H9 (cell line): ENCODE measurements at regions not wholly inside any gene's neighbourhood (a gene's known extent, or its start where the extent isn't known, plus 50 kb on each side); places are given as distances from the start of the nearest gene placed in this dataset.

Source experiments
- DNase-seq: peaks from one replicate; pipeline ENCODE4 v3.0.0-alpha.2; 2017
- H2AFZ ChIP-seq: one replicate; pipeline ENCODE4 v1.6.1; 2013; ENCODE audit warnings: mild to moderate bottlenecking, low read length, control low read depth, moderate library complexity
- H2AK5ac ChIP-seq: 2 replicates; pipeline ENCODE4 v1.6.1; 2013; ENCODE audit warnings: low read length, control low read depth, mixed read lengths; ENCODE audit not compliant: insufficient read length
- H2BK120ac ChIP-seq: one replicate; pipeline ENCODE4 v1.6.1; 2013; ENCODE audit warnings: low read depth, mild to moderate bottlenecking, low read length, control low read depth, inconsistent platforms; ENCODE audit not compliant: poor library complexity, severe bottlenecking
- H2BK12ac ChIP-seq: 2 replicates; pipeline ENCODE4 v1.6.1; 2013; ENCODE audit warnings: low read length, control low read depth, mixed read lengths, low read depth; ENCODE audit not compliant: insufficient read length
- H2BK15ac ChIP-seq: 2 replicates; pipeline ENCODE4 v1.6.1; 2013; ENCODE audit warnings: low read depth, low read length, control low read depth
- H2BK20ac ChIP-seq: one replicate; pipeline ENCODE4 v1.6.1; 2013; ENCODE audit warnings: low read depth, mild to moderate bottlenecking, low read length, control low read depth, inconsistent platforms; ENCODE audit not compliant: poor library complexity, severe bottlenecking
- H2BK5ac ChIP-seq: 2 replicates; pipeline ENCODE4 v1.6.1; 2013; ENCODE audit warnings: low read length, control low read depth, mixed read lengths; ENCODE audit not compliant: insufficient read length
- H3K14ac ChIP-seq: 2 replicates; pipeline ENCODE4 v1.6.1; 2013; ENCODE audit warnings: low read length, control low read depth; ENCODE audit not compliant: insufficient read depth
- H3K18ac ChIP-seq: 2 replicates; pipeline ENCODE4 v1.6.1; 2013; ENCODE audit warnings: low read depth, mild to moderate bottlenecking, mixed read lengths, low read length, control low read depth; ENCODE audit not compliant: insufficient read length
- H3K23ac ChIP-seq: 2 replicates; pipeline ENCODE4 v1.6.1; 2013; ENCODE audit warnings: low read length, control low read depth, mixed read lengths, low read depth; ENCODE audit not compliant: insufficient read length
- H3K23me2 ChIP-seq: 2 replicates; pipeline ENCODE4 v1.6.1; 2013; ENCODE audit warnings: low read depth, mild to moderate bottlenecking, mixed read lengths, low read length, control low read depth; ENCODE audit not compliant: insufficient read length, poor library complexity, severe bottlenecking
- H3K27ac ChIP-seq: 2 replicates; pipeline ENCODE4 v1.5.1; 2013; ENCODE audit warnings: low read length, control low read depth, mixed read lengths, low read depth; ENCODE audit not compliant: insufficient read length
- H3K27me3 ChIP-seq: 2 replicates; pipeline ENCODE4 v1.6.1; 2013; ENCODE audit warnings: low read length, control low read depth, inconsistent platforms; ENCODE audit not compliant: insufficient read depth
- H3K4ac ChIP-seq: 2 replicates; pipeline ENCODE4 v1.6.1; 2013; ENCODE audit warnings: low read depth, mild to moderate bottlenecking, control low read depth, inconsistent platforms, low read length, moderate library complexity
- H3K4me1 ChIP-seq: 2 replicates; pipeline ENCODE4 v1.6.1; 2013; ENCODE audit warnings: low read length, control low read depth, inconsistent platforms; ENCODE audit not compliant: insufficient read depth
- H3K4me2 ChIP-seq: 2 replicates; pipeline ENCODE4 v1.6.1; 2013; ENCODE audit warnings: low read length, control low read depth, mixed read lengths; ENCODE audit not compliant: insufficient read length, insufficient read depth
- H3K56ac ChIP-seq: 2 replicates; pipeline ENCODE4 v1.6.1; 2013; ENCODE audit warnings: low read depth, mild to moderate bottlenecking, mixed read lengths, low read length, control low read depth; ENCODE audit not compliant: insufficient read length
- H3K79me1 ChIP-seq: 2 replicates; pipeline ENCODE4 v1.6.1; 2013; ENCODE audit warnings: low read depth, mild to moderate bottlenecking, moderate library complexity, low read length, control low read depth, inconsistent platforms; ENCODE audit not compliant: insufficient read depth, poor library complexity, severe bottlenecking
- H3K79me2 ChIP-seq: 2 replicates; pipeline ENCODE4 v1.6.1; 2013; ENCODE audit warnings: low read length, control low read depth, inconsistent platforms; ENCODE audit not compliant: insufficient read depth
- H3K9ac ChIP-seq: 2 replicates; pipeline ENCODE4 v1.6.1; 2013; ENCODE audit warnings: low read length, control low read depth, mixed read lengths; ENCODE audit not compliant: insufficient read length; ENCODE audit errors: extremely low read depth
- H3K9me3 ChIP-seq: one replicate; pipeline ENCODE4 v1.6.1; 2013; ENCODE audit warnings: low read depth, low read length, inconsistent platforms; ENCODE audit not compliant: control insufficient read depth
- H3T11ph ChIP-seq: one replicate; pipeline ENCODE4 v1.6.1; 2013; ENCODE audit warnings: mild to moderate bottlenecking, low read length, control low read depth, inconsistent platforms
- H4K20me1 ChIP-seq: one replicate; pipeline ENCODE4 v1.6.1; 2013; ENCODE audit not compliant: control insufficient read depth, insufficient read length, insufficient read depth
- H4K5ac ChIP-seq: 2 replicates; pipeline ENCODE4 v1.6.1; 2013; ENCODE audit warnings: low read depth, mild to moderate bottlenecking, mixed read lengths, low read length, control low read depth; ENCODE audit not compliant: insufficient read length
- H4K8ac ChIP-seq: replicated peaks from 2 replicates; pipeline ENCODE4 v1.6.1; 2013; ENCODE audit warnings: low read length, control low read depth, mixed read lengths, low read depth; ENCODE audit not compliant: insufficient read length
- H4K91ac ChIP-seq: 2 replicates; pipeline ENCODE4 v1.6.1; 2013; ENCODE audit warnings: low read depth, mild to moderate bottlenecking, moderate library complexity, mixed read lengths, low read length, control low read depth; ENCODE audit not compliant: insufficient read length
- H3K27ac Mint-ChIP-seq, 3 experiments: 2 replicates in 2 of 3; 3 replicates in 1 of 3; pipeline ENCODE4 v1.8.0; 2020 to 2021; ENCODE audit warnings: mixed read lengths in 3 of 3, mild to moderate bottlenecking in 1 of 3, moderate library complexity in 1 of 3
- H3K27me3 Mint-ChIP-seq: 2 replicates; pipeline ENCODE4 v1.8.0; 2021; ENCODE audit warnings: low read depth, mild to moderate bottlenecking, moderate library complexity, mixed read lengths
- H3K36me3 Mint-ChIP-seq, 3 experiments: 2 replicates in 2 of 3; 3 replicates in 1 of 3; pipeline ENCODE4 v1.8.0; 2020 to 2021; ENCODE audit warnings: low read depth in 3 of 3, mixed read lengths in 3 of 3; ENCODE audit not compliant: insufficient read depth in 1 of 3
- H3K4me1 Mint-ChIP-seq, 2 experiments: 2 replicates each; pipeline ENCODE4 v1.8.0; 2020; ENCODE audit warnings: mixed read lengths in 2 of 2
- H3K4me3 Mint-ChIP-seq, 2 experiments: 2 replicates in 1 of 2; 3 replicates in 1 of 2; pipeline ENCODE4 v1.8.0; 2020 to 2021; ENCODE audit warnings: mild to moderate bottlenecking in 2 of 2, mixed read lengths in 2 of 2, moderate library complexity in 1 of 2
- H3K9me3 Mint-ChIP-seq, 2 experiments: 2 replicates in 1 of 2; 3 replicates in 1 of 2; pipeline ENCODE4 v1.8.0; 2020; ENCODE audit warnings: mild to moderate bottlenecking in 2 of 2, mixed read lengths in 2 of 2, moderate library complexity in 1 of 2
- WGBS: extraction: QIAGEN DNeasy Blood & Tissue Kit; methylation state at CpG from one replicate; pipeline ENCODE4 v1.1.7; 2013; ENCODE audit warnings: missing lambda C conversion rate, low lambda C conversion rate, mixed read lengths; ENCODE audit not compliant: insufficient read length; ENCODE audit errors: extremely low coverage; 5-methylcytosine and 5-hydroxymethylcytosine counted together
- TF ChIP-seq, protein P1 (sequence below): fragments of 200-600 bp; sonication (generic); conservative IDR thresholded peaks from 3 replicates; pipeline ENCODE4 v1.8.0; 2021; ENCODE audit warnings: antibody characterized with exemption, mild to moderate bottlenecking

DNA sequence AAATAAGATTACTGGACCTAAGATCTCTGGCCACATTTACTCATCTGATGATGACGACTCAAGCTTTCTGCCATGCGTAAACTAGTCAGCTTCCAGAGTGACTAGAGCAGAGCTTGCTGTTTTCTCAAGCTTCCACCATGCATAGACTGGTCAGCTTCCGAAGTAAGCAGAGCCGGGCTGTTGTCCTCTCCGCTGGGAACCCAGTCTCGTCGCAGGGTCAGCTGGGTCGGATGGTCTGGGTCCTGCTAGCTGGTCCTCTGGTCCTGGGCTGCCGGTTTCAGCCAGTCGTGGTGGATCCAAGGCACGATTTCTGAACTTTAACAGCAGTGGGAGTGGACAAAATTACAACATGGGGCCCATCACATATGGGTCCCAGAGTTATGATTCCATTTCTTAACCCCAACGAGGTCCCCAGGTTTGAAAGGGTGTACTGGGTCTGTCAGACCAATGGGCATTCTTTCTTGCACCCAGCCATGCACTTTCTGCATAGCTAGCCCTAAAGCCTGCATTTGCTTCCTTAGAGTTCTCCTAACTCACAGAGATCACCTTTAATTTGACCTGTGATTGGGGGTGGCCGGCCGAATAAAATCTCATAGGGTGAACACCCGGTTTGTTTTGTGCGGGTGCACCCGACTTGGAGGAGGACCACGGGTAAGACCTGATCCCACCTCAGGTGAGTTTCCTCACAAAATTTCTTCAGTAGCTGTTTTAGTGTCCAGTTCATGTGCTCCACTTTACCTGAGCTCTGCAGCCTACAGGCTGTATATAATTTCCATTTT lies 1312.8 kb downstream of the TMEM121 start:
- no peak for DNase-seq
- TF ChIP-seq, protein P1, sequence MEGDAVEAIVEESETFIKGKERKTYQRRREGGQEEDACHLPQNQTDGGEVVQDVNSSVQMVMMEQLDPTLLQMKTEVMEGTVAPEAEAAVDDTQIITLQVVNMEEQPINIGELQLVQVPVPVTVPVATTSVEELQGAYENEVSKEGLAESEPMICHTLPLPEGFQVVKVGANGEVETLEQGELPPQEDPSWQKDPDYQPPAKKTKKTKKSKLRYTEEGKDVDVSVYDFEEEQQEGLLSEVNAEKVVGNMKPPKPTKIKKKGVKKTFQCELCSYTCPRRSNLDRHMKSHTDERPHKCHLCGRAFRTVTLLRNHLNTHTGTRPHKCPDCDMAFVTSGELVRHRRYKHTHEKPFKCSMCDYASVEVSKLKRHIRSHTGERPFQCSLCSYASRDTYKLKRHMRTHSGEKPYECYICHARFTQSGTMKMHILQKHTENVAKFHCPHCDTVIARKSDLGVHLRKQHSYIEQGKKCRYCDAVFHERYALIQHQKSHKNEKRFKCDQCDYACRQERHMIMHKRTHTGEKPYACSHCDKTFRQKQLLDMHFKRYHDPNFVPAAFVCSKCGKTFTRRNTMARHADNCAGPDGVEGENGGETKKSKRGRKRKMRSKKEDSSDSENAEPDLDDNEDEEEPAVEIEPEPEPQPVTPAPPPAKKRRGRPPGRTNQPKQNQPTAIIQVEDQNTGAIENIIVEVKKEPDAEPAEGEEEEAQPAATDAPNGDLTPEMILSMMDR, result no peak
- no peak overlapping the region for H4K91ac ChIP-seq
- H2BK12ac ChIP-seq, result no peak overlapping the region
- H3K18ac ChIP-seq, result no peak overlapping the region
- no peak overlapping the region for H2BK20ac ChIP-seq
- no peak overlapping the region for H3K56ac ChIP-seq
- Mint-ChIP-seq H3K27ac (no peak overlapping the region), H3K4me3 (no peak overlapping the region), H3K36me3 (peaks cover 7 to 21% (median 20%) of the 10 kb centered on the region in 3 experiments), H3K9me3 (peaks cover 96 to 99% of the 10 kb centered on the region in 2 experiments), H3K27me3 (no peaks in the 10 kb centered on the region; the same call in 1 of the 2 replicates), H3K4me1 (no peaks in the 10 kb centered on the region)
- H2BK15ac ChIP-seq, result no peak overlapping the region
- H3K4me2 ChIP-seq, result no peak overlapping the region
- no peak overlapping the region for H4K8ac ChIP-seq
- H3K23me2 ChIP-seq, result no peaks in the 10 kb centered on the region
- no peaks in the 10 kb centered on the region for H3K79me1 ChIP-seq
- H3K4me1 ChIP-seq, result no peaks in the 10 kb centered on the region
- H3K23ac ChIP-seq, result no peak overlapping the region
- H2AFZ ChIP-seq, result no peak overlapping the region
- no peak overlapping the region for H4K5ac ChIP-seq
- H4K20me1 ChIP-seq, result no peaks in the 10 kb centered on the region
- H2BK5ac ChIP-seq, result no peak overlapping the region
- no peak overlapping the region for H3K27ac ChIP-seq
- H3K9me3 ChIP-seq, result peaks cover 90% of the 10 kb centered on the region
- H3T11ph ChIP-seq, result no peak overlapping the region
- no peak overlapping the region for H2BK120ac ChIP-seq
- H3K14ac ChIP-seq, result no peak overlapping the region
- H3K27me3 ChIP-seq, result no peaks in the 10 kb centered on the region
- H3K4ac ChIP-seq, result no peak overlapping the region
- no peak overlapping the region for H2AK5ac ChIP-seq
- H3K79me2 ChIP-seq, result no peaks in the 10 kb centered on the region
- H3K9ac ChIP-seq, result no peak overlapping the region
- WGBS, result no CpG with 5 or more reads among the region's 18 CpGs
